ENCODE measurements at regions not wholly inside any gene's neighbourhood (a gene's known extent, or its start where the extent isn't known, plus 50 kb on each side); places are given as distances from the start of the nearest gene placed in this dataset.

GRCh38 chr1:218034468-218034867 is 250.6 kb upstream of the RRP15 start:
- DNase-seq (ENCODE audit: low read depth, low spot score) = no peak
- TF ChIP-seq MTA2 (IDR thresholded peaks at IDR 0.05; ENCODE audit: low read depth) = no peak
- no peak for TF ChIP-seq SMC3 (IDR thresholded peaks at IDR 0.05; ENCODE audit: borderline replicate concordance, low read length)
- TF ChIP-seq MXI1 (IDR thresholded peaks at IDR 0.05; ENCODE audit: low read depth, low read length) = no peak
- no peak for TF ChIP-seq ZNF24 (IDR thresholded peaks at IDR 0.05)
- no peak for TF ChIP-seq NR2C1 (IDR thresholded peaks at IDR 0.05)
- no peak for TF ChIP-seq FOXK2 (IDR thresholded peaks at IDR 0.05)
- TF ChIP-seq, protein P1, sequence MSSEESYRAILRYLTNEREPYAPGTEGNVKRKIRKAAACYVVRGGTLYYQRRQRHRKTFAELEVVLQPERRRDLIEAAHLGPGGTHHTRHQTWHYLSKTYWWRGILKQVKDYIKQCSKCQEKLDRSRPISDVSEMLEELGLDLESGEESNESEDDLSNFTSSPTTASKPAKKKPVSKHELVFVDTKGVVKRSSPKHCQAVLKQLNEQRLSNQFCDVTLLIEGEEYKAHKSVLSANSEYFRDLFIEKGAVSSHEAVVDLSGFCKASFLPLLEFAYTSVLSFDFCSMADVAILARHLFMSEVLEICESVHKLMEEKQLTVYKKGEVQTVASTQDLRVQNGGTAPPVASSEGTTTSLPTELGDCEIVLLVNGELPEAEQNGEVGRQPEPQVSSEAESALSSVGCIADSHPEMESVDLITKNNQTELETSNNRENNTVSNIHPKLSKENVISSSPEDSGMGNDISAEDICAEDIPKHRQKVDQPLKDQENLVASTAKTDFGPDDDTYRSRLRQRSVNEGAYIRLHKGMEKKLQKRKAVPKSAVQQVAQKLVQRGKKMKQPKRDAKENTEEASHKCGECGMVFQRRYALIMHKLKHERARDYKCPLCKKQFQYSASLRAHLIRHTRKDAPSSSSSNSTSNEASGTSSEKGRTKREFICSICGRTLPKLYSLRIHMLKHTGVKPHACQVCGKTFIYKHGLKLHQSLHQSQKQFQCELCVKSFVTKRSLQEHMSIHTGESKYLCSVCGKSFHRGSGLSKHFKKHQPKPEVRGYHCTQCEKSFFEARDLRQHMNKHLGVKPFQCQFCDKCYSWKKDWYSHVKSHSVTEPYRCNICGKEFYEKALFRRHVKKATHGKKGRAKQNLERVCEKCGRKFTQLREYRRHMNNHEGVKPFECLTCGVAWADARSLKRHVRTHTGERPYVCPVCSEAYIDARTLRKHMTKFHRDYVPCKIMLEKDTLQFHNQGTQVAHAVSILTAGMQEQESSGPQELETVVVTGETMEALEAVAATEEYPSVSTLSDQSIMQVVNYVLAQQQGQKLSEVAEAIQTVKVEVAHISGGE (CRISPR knock-in tag; IDR thresholded peaks at IDR 0.05) = no peak
- no peak for TF ChIP-seq SKIL (IDR thresholded peaks at IDR 0.05; ENCODE audit: low read depth, poor library complexity, severe bottlenecking)
- no peak for TF ChIP-seq CBFB (IDR thresholded peaks at IDR 0.05; ENCODE audit: low read depth)
- TF ChIP-seq STAT3 (IDR thresholded peaks at IDR 0.05; ENCODE audit: low read depth, low read length) = no peak
- no peak for TF ChIP-seq ZNF217 (IDR thresholded peaks at IDR 0.05)
- no peak for TF ChIP-seq CHD4 (IDR thresholded peaks at IDR 0.05)
- TF ChIP-seq IRF3 (IDR thresholded peaks at IDR 0.05) = no peak
- no peak for TF ChIP-seq BHLHE40 (IDR thresholded peaks at IDR 0.05; ENCODE audit: borderline replicate concordance in 1 of 2, low read depth in 2 of 2, low read length in 1 of 2)
- TF ChIP-seq, protein P2, sequence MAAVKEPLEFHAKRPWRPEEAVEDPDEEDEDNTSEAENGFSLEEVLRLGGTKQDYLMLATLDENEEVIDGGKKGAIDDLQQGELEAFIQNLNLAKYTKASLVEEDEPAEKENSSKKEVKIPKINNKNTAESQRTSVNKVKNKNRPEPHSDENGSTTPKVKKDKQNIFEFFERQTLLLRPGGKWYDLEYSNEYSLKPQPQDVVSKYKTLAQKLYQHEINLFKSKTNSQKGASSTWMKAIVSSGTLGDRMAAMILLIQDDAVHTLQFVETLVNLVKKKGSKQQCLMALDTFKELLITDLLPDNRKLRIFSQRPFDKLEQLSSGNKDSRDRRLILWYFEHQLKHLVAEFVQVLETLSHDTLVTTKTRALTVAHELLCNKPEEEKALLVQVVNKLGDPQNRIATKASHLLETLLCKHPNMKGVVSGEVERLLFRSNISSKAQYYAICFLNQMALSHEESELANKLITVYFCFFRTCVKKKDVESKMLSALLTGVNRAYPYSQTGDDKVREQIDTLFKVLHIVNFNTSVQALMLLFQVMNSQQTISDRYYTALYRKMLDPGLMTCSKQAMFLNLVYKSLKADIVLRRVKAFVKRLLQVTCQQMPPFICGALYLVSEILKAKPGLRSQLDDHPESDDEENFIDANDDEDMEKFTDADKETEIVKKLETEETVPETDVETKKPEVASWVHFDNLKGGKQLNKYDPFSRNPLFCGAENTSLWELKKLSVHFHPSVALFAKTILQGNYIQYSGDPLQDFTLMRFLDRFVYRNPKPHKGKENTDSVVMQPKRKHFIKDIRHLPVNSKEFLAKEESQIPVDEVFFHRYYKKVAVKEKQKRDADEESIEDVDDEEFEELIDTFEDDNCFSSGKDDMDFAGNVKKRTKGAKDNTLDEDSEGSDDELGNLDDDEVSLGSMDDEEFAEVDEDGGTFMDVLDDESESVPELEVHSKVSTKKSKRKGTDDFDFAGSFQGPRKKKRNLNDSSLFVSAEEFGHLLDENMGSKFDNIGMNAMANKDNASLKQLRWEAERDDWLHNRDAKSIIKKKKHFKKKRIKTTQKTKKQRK (IDR thresholded peaks at IDR 0.05; ENCODE audit: low read depth, low read length) = no peak

More at GRCh38 chr1:218034468-218034867, 250.6 kb upstream of the RRP15 start:
- in situ Hi-C loops (cut with MboI) (no loop called here), intact Hi-C loops (cut with micrococcal nuclease; ENCODE audit: unreplicated experiment) (no loop called here)
- no peaks in the 10 kb centered on the region for H3K27me3 ChIP-seq (replicated peaks in 1 of 2; ENCODE audit: control insufficient read depth in 2 of 2, insufficient read depth in 2 of 2, low read length in 1 of 2)
- RAD21 ChIA-PET (ENCODE audit: unreplicated experiment) = no interaction called here
- H3K79me2 ChIP-seq (ENCODE audit: control insufficient read depth, insufficient read depth, low read length) = no peaks in the 10 kb centered on the region
- H3K4me3 ChIP-seq = no peak overlapping the region
- ATAC-seq (no peak), FAIRE-seq (no peak)
- H3K4me2 ChIP-seq (ENCODE audit: control insufficient read depth, insufficient read depth) = no peak overlapping the region
- no peak overlapping the region for H3K27ac ChIP-seq (ENCODE audit: control insufficient read depth, insufficient read depth)
- H3K9me3 ChIP-seq (replicated peaks; ENCODE audit: control insufficient read depth, insufficient read depth, low read length) = no peaks in the 10 kb centered on the region
- SMC1A ChIA-PET (ENCODE audit: uncharacterized antibody, unreplicated experiment) = no interaction called here
- no TSS peak for BruUV-seq (replicated peaks)
- H3K9ac ChIP-seq (ENCODE audit: control insufficient read depth, insufficient read depth, low read length) = no peak overlapping the region
- H4K20me1 ChIP-seq (ENCODE audit: control insufficient read depth, insufficient read depth) = no peaks in the 10 kb centered on the region
- WGBS (ENCODE audit: insufficient coverage, insufficient replicate concordance, low lambda C conversion rate, missing lambda C conversion rate) = 69% methylated on average over 7 of the region's 7 CpGs
- CTCF ChIA-PET = no interaction called here
- POLR2A ChIA-PET = no interaction called here
- no peaks in the 10 kb centered on the region for H3K4me1 ChIP-seq (ENCODE audit: control insufficient read depth, insufficient read depth, low read length)
- H3K36me3 ChIP-seq (ENCODE audit: control insufficient read depth in 2 of 2, insufficient read depth in 2 of 2, low read length in 1 of 2) = no peaks in the 10 kb centered on the region
- H2AFZ ChIP-seq (ENCODE audit: control insufficient read depth, low read depth, low read length) = no peak overlapping the region
